GM18520 (cell line): ENCODE measurements at regions not wholly inside any gene's neighbourhood (a gene's known extent, or its start where the extent isn't known, plus 50 kb on each side); places are given as distances from the start of the nearest gene placed in this dataset.
"Not testable (repeated sequence)": the region's sequence is repeated elsewhere in the genome, so short reads cannot be mapped to it uniquely, and the experiment has no call there.

Experiments
- ATAC-seq: cut with Tn5 transposase; IDR thresholded peaks from one replicate; pipeline ENCODE4 v1.9.1; 2021; ENCODE audit not compliant: unreplicated experiment

GRCh38 chr20:26218301-26218700 is 521.6 kb upstream of the ZNF337 start:
- ATAC-seq: no peak

- no peak for ATAC-seq
These were observed 519.4 kb upstream of the ZNF337 start for GRCh38 chr20:26216025-26216424.

GRCh38 chr20:26214991-26215390 is 518.3 kb upstream of the ZNF337 start:
- no peak for ATAC-seq

- no peak for ATAC-seq
These were observed 512.7 kb upstream of the ZNF337 start for GRCh38 chr20:26209171-26209941.

- ATAC-seq: no peak
These were observed 511.8 kb upstream of the ZNF337 start for GRCh38 chr20:26208296-26209091.

GRCh38 chr20:26207967-26208295 is 511.3 kb upstream of the ZNF337 start:
- not testable (repeated sequence) for ATAC-seq

- ATAC-seq: no peak
These were observed 510.7 kb upstream of the ZNF337 start for GRCh38 chr20:26207237-26207966.

- ATAC-seq: no peak
These were observed 508.7 kb upstream of the ZNF337 start for GRCh38 chr20:26205350-26205749.

GRCh38 chr20:26201026-26201425 is 504.4 kb upstream of the ZNF337 start:
- not testable (repeated sequence) for ATAC-seq

GRCh38 chr20:26187329-26187728 is 490.7 kb upstream of the ZNF337 start:
- not testable (repeated sequence) for ATAC-seq

- not testable (repeated sequence) for ATAC-seq
These were observed 487.1 kb upstream of the ZNF337 start for GRCh38 chr20:26183720-26184119.

- ATAC-seq: not testable (repeated sequence)
These were observed 484.7 kb upstream of the ZNF337 start for GRCh38 chr20:26181364-26181763.

- not testable (repeated sequence) for ATAC-seq
These were observed 475.2 kb upstream of the ZNF337 start for GRCh38 chr20:26171875-26172274.

- no peak for ATAC-seq
These were observed 472.9 kb upstream of the ZNF337 start for GRCh38 chr20:26169506-26169905.

GRCh38 chr20:26167499-26167898 is 470.8 kb upstream of the ZNF337 start:
- ATAC-seq: no peak

GRCh38 chr20:26163890-26164289 is 467.2 kb upstream of the ZNF337 start:
- ATAC-seq: no peak

- ATAC-seq: not testable (repeated sequence)
These were observed 466.5 kb upstream of the ZNF337 start for GRCh38 chr20:26163151-26163550.

GRCh38 chr20:26161741-26162140 is 465.1 kb upstream of the ZNF337 start:
- ATAC-seq: not testable (repeated sequence)

GRCh38 chr20:26160916-26161315 is 464.3 kb upstream of the ZNF337 start:
- ATAC-seq: not testable (repeated sequence)

- no peak for ATAC-seq
These were observed 457.6 kb upstream of the ZNF337 start for GRCh38 chr20:26154224-26154623.

- ATAC-seq: no peak
These were observed 438.9 kb upstream of the ZNF337 start for GRCh38 chr20:26135325-26136110.
